GM10266 (cell line): ENCODE measurements at regions not wholly inside any gene's neighbourhood (a gene's known extent, or its start where the extent isn't known, plus 50 kb on each side); places are given as distances from the start of the nearest gene placed in this dataset.
"Not testable (repeated sequence)": the region's sequence is repeated elsewhere in the genome, so short reads cannot be mapped to it uniquely, and the experiment has no call there.

Experiments
- DNase-seq: peaks from one replicate; pipeline ENCODE4 v3.0.0; 2012; ENCODE audit errors: extremely low spot score
- CTCF ChIP-seq: IDR thresholded peaks from 2 replicates; pipeline ENCODE4 v1.5.1; 2012; ENCODE audit warnings: mild to moderate bottlenecking, low read depth; ENCODE audit not compliant: control insufficient read depth, insufficient read depth; ENCODE audit errors: missing control alignments

- DNase-seq: no peak
- no peak for TF ChIP-seq CTCF
These were observed 1310.8 kb downstream of the XPNPEP1 start for GRCh38 chr10:108612485-108612884.

GRCh38 chr10:108608860-108609259 lies 1314.5 kb downstream of the XPNPEP1 start:
- no peak for DNase-seq
- TF ChIP-seq CTCF: no peak

- DNase-seq: no peak
- TF ChIP-seq CTCF: no peak
These were observed 1321.5 kb downstream of the XPNPEP1 start for GRCh38 chr10:108601851-108602250.

- DNase-seq: not testable (repeated sequence)
These were observed 1322.8 kb downstream of the XPNPEP1 start for GRCh38 chr10:108600511-108600910.

GRCh38 chr10:108599317-108599716 lies 1324.0 kb downstream of the XPNPEP1 start:
- not testable (repeated sequence) for DNase-seq

- no peak for TF ChIP-seq CTCF
- DNase-seq: no peak
These were observed 1324.5 kb downstream of the XPNPEP1 start for GRCh38 chr10:108598831-108599230.

- TF ChIP-seq CTCF: no peak
- DNase-seq: no peak
These were observed 1325.0 kb downstream of the XPNPEP1 start for GRCh38 chr10:108598320-108598695.

GRCh38 chr10:108597657-108598319 lies 1325.5 kb downstream of the XPNPEP1 start:
- no peak for TF ChIP-seq CTCF
- no peak for DNase-seq
